ENCODE measurements at regions not wholly inside any gene's neighbourhood (a gene's known extent, or its start where the extent isn't known, plus 50 kb on each side); places are given as distances from the start of the nearest gene placed in this dataset.

DNA sequence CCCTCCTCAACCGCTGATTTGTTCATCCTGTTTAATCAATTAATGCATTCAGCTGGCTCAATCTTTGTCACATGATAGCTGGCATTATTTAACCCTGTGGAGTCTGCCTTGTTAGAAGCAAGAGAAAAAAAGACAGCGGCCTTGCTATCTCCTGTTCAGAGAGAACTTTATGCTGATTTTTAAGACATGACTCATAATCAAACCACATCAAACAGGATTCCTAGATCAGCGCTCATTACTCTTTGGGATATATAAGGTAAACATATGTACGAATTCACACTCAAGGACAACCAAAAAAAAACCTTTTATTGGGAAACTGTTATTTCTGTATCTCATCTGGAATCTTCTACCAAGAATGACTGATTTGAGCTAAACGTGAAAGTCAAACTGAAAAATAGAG lies 195.1 kb downstream of the C1D start:
- no peak for TF ChIP-seq CTCF (IDR thresholded peaks at IDR 0.05)
- no peak overlapping the region for H3K27ac ChIP-seq (ENCODE audit: low read length)
- Mint-ChIP-seq H3K36me3 (no peaks in the 10 kb centered on the region), H3K27ac (no peak overlapping the region), H3K4me3 (no peak overlapping the region), H3K4me1 (no peaks in the 10 kb centered on the region), H3K27me3 (ENCODE audit: low read depth in 2 of 2) (peaks cover 20 to 26% of the 10 kb centered on the region in 2 donors), H3K9me3 (no peaks in the 10 kb centered on the region)
- no peaks in the 10 kb centered on the region for H3K4me1 ChIP-seq (ENCODE audit: control insufficient read depth, insufficient read depth, low read length)
- no peaks in the 10 kb centered on the region for H3K36me3 ChIP-seq (ENCODE audit: control insufficient read depth, insufficient read depth, low read length)
- intact Hi-C loops (cut with micrococcal nuclease), result no loop called here
- no peaks in the 10 kb centered on the region for H3K9me3 ChIP-seq (ENCODE audit: control insufficient read depth, insufficient read depth, low read length)
- DNase-seq (no peak), ATAC-seq (no peak)
- H3K27me3 ChIP-seq (ENCODE audit: control insufficient read depth, insufficient read depth, low read length), result no peaks in the 10 kb centered on the region
- WGBS (ENCODE audit: insufficient coverage), result 81% methylated on average over 2 of the region's 5 CpGs
- no peak overlapping the region for H3K4me3 ChIP-seq (ENCODE audit: low read length)

DNA sequence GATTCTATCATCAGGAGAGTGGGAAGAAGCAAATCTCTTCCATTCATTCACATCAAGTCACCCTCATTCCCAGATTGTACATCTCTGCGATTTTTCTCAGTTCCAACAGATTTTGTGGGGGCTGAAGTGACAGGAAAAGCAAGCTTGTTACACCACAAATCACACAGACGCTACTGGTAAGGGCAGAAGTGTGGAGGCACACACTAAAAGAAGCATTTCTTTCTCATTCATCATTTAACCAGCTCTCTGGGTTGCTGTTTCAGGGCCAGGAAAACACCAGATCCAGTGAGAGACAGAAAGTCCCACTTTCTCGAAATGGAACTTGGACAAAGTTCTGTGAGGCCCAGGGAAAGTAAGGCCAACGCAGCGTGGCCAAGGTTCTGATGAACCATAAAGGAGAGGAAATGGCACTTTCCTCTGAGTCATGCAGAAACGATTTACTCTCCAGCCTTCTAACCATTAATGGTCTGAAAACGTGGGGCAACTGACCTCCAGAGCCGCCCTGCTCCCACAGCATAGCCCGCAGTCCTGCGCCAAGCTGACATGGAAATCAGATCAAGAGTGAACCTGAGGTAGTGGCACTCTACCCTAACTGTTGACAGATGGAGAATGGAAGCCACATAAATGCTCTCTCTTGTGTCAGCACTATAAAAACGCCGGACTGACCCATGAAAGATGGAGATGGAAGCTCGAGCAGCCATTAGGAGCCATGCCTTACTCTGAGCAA lies 191.0 kb downstream of the C1D start:
- Mint-ChIP-seq H3K27ac (no peak overlapping the region), H3K27me3 (ENCODE audit: low read depth in 2 of 2) (peaks cover 29 to 50% of the 10 kb centered on the region in 2 donors), H3K4me1 (no peaks in the 10 kb centered on the region), H3K36me3 (no peaks in the 10 kb centered on the region), H3K9me3 (no peaks in the 10 kb centered on the region), H3K4me3 (no peak overlapping the region)
- 62% methylated on average over 13 of the region's 13 CpGs for WGBS (ENCODE audit: insufficient coverage)
- intact Hi-C loops (cut with micrococcal nuclease), result no loop called here
- no peak for ATAC-seq
- no peak for TF ChIP-seq CTCF (IDR thresholded peaks at IDR 0.05)
- no peak for DNase-seq
- Histone ChIP-seq H3K36me3 (ENCODE audit: control insufficient read depth, insufficient read depth, low read length) (no peaks in the 10 kb centered on the region), H3K27ac (ENCODE audit: low read length) (no peak overlapping the region), H3K4me3 (ENCODE audit: low read length) (no peak overlapping the region), H3K27me3 (ENCODE audit: control insufficient read depth, insufficient read depth, low read length) (no peaks in the 10 kb centered on the region), H3K4me1 (ENCODE audit: control insufficient read depth, insufficient read depth, low read length) (no peaks in the 10 kb centered on the region), H3K9me3 (ENCODE audit: control insufficient read depth, insufficient read depth, low read length) (no peaks in the 10 kb centered on the region)

DNA sequence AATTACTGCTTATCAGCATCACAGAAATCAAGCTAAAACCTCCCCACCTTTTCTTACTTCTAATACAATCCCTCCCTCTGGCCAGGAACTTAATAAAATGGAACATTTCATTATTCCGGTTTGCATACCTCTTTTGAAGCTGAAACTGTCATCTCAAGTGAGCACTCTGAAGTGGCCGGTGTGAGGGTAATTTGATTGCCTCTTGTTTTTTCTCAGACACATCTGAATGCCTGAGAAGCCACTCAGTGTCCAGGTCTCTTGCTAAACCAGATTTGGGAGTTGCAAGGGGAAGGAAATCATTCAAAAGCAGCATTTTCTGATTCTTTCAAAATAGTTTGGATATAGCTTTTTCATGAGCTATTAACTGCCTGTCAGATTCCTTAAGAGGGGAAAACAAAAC lies 190.3 kb downstream of the C1D start:
- Mint-ChIP-seq H3K4me1 (no peaks in the 10 kb centered on the region), H3K4me3 (no peak overlapping the region), H3K9me3 (no peaks in the 10 kb centered on the region), H3K36me3 (no peaks in the 10 kb centered on the region), H3K27me3 (ENCODE audit: low read depth in 2 of 2) (peaks cover 29 to 50% of the 10 kb centered on the region in 2 donors), H3K27ac (no peak overlapping the region)
- no peak overlapping the region for H3K4me3 ChIP-seq (ENCODE audit: low read length)
- DNase-seq (no peak), ATAC-seq (no peak)
- no peaks in the 10 kb centered on the region for H3K36me3 ChIP-seq (ENCODE audit: control insufficient read depth, insufficient read depth, low read length)
- no peaks in the 10 kb centered on the region for H3K9me3 ChIP-seq (ENCODE audit: control insufficient read depth, insufficient read depth, low read length)
- no peaks in the 10 kb centered on the region for H3K4me1 ChIP-seq (ENCODE audit: control insufficient read depth, insufficient read depth, low read length)
- TF ChIP-seq CTCF (IDR thresholded peaks at IDR 0.05), result no peak
- intact Hi-C loops (cut with micrococcal nuclease), result no loop called here
- 91% methylated on average over 2 of the region's 2 CpGs for WGBS (ENCODE audit: insufficient coverage)
- no peaks in the 10 kb centered on the region for H3K27me3 ChIP-seq (ENCODE audit: control insufficient read depth, insufficient read depth, low read length)
- H3K27ac ChIP-seq (ENCODE audit: low read length), result no peak overlapping the region

- Mint-ChIP-seq H3K9me3 (no peaks in the 10 kb centered on the region), H3K27ac (no peak overlapping the region), H3K4me3 (no peak overlapping the region), H3K36me3 (no peaks in the 10 kb centered on the region), H3K27me3 (ENCODE audit: low read depth in 2 of 2) (peaks cover 26 to 44% of the 10 kb centered on the region in 2 donors), H3K4me1 (no peaks in the 10 kb centered on the region)
- Histone ChIP-seq H3K27ac (ENCODE audit: low read length) (no peak overlapping the region), H3K4me3 (ENCODE audit: low read length) (no peak overlapping the region), H3K4me1 (ENCODE audit: control insufficient read depth, insufficient read depth, low read length) (no peaks in the 10 kb centered on the region), H3K36me3 (ENCODE audit: control insufficient read depth, insufficient read depth, low read length) (no peaks in the 10 kb centered on the region), H3K9me3 (ENCODE audit: control insufficient read depth, insufficient read depth, low read length) (no peaks in the 10 kb centered on the region), H3K27me3 (ENCODE audit: control insufficient read depth, insufficient read depth, low read length) (no peaks in the 10 kb centered on the region)
- DNase-seq, result no peak
- intact Hi-C loops (cut with micrococcal nuclease), result no loop called here
- no peak for TF ChIP-seq CTCF (IDR thresholded peaks at IDR 0.05)
- no peak for ATAC-seq
- 92% methylated on average over 3 of the region's 3 CpGs for WGBS (ENCODE audit: insufficient coverage)
Measured at GRCh38 chr2:67873916-67874315, 188.9 kb downstream of the C1D start.

All from natural killer cell (primary cell).